ENCODE measurements at regions not wholly inside any gene's neighbourhood (a gene's known extent, or its start where the extent isn't known, plus 50 kb on each side); places are given as distances from the start of the nearest gene placed in this dataset.

GRCh38 chr7:3206101-3206500 is 95.0 kb upstream of the SDK1 start:
- no peaks in the 10 kb centered on the region for H3K9me3 ChIP-seq
- intact Hi-C loops (cut with DNase I) = no loop called here
- no peak overlapping the region for H3K27ac ChIP-seq
- no peak for DNase-seq
- TF ChIP-seq CTCF (IDR thresholded peaks at IDR 0.05) (no peak), POLR2A (IDR thresholded peaks at IDR 0.05) (no peak)
- no peaks in the 10 kb centered on the region for H3K36me3 ChIP-seq
- no peaks in the 10 kb centered on the region for H3K4me1 ChIP-seq
- 56 to 71% (median 62%) methylated on average over 4 to 5 of the region's 5 CpGs for WGBS, 4 donors
- no peaks in the 10 kb centered on the region for H3K27me3 ChIP-seq
- ATAC-seq = no peak
- no peak overlapping the region for H3K4me3 ChIP-seq

GRCh38 chr7:3206771-3207191 is 94.3 kb upstream of the SDK1 start:
- peak in 1 of 5 donors; percentile 7 for DNase-seq
- no peaks in the 10 kb centered on the region for H3K36me3 ChIP-seq
- intact Hi-C loops (cut with DNase I) = no loop called here
- 84 to 90% (median 85%) methylated on average over 5 of the region's 5 CpGs for WGBS, 4 donors
- no peaks in the 10 kb centered on the region for H3K9me3 ChIP-seq
- H3K4me3 ChIP-seq = no peak overlapping the region
- H3K4me1 ChIP-seq = no peaks in the 10 kb centered on the region
- ATAC-seq = no peak
- no peak overlapping the region for H3K27ac ChIP-seq
- no peaks in the 10 kb centered on the region for H3K27me3 ChIP-seq
- TF ChIP-seq CTCF (IDR thresholded peaks at IDR 0.05) (no peak), POLR2A (IDR thresholded peaks at IDR 0.05) (no peak)

GRCh38 chr7:3207387-3207902 is 93.6 kb upstream of the SDK1 start:
- no peaks in the 10 kb centered on the region for H3K36me3 ChIP-seq
- no peak overlapping the region for H3K27ac ChIP-seq
- intact Hi-C loops (cut with DNase I) = no loop called here
- ATAC-seq = no peak
- no peak for TF ChIP-seq CTCF (IDR thresholded peaks at IDR 0.05)
- no peak for TF ChIP-seq POLR2A (IDR thresholded peaks at IDR 0.05)
- 63 to 77% (median 68%) methylated on average over 11 of the region's 11 CpGs for WGBS, 4 donors
- no peak overlapping the region for H3K4me3 ChIP-seq
- DNase-seq = no peak
- H3K4me1 ChIP-seq = no peaks in the 10 kb centered on the region
- no peaks in the 10 kb centered on the region for H3K9me3 ChIP-seq
- H3K27me3 ChIP-seq = no peaks in the 10 kb centered on the region

GRCh38 chr7:3210531-3210930 is 90.5 kb upstream of the SDK1 start:
- Histone ChIP-seq H3K4me1 (no peaks in the 10 kb centered on the region), H3K27me3 (no peaks in the 10 kb centered on the region), H3K36me3 (no peaks in the 10 kb centered on the region), H3K9me3 (no peaks in the 10 kb centered on the region), H3K4me3 (no peak overlapping the region), H3K27ac (no peak overlapping the region)
- WGBS, 4 donors = 90 to 100% (median 93%) methylated on average over 2 of the region's 2 CpGs
- intact Hi-C loops (cut with DNase I) = no loop called here
- TF ChIP-seq CTCF (IDR thresholded peaks at IDR 0.05) = peak in 1 of 12 donors; percentile 18
- no peak for TF ChIP-seq POLR2A (IDR thresholded peaks at IDR 0.05)
- ATAC-seq = no peak
- peak in 1 of 5 donors; percentile 8 for DNase-seq
